Nephron progenitor cell (in vitro differentiated cells): ENCODE measurements at regions not wholly inside any gene's neighbourhood (a gene's known extent, or its start where the extent isn't known, plus 50 kb on each side); places are given as distances from the start of the nearest gene placed in this dataset.

Experiments used
- DNase-seq: peaks from one replicate; pipeline ENCODE4 v3.0.0; 2021
- H3K27ac Mint-ChIP-seq: 2 replicates; pipeline ENCODE4 v1.8.0; 2021; ENCODE audit warnings: mild to moderate bottlenecking, moderate library complexity, mixed read lengths
- H3K27me3 Mint-ChIP-seq: 2 replicates; pipeline ENCODE4 v1.8.0; 2021; ENCODE audit warnings: mild to moderate bottlenecking, low read depth, mixed read lengths; ENCODE audit not compliant: poor library complexity
- H3K36me3 Mint-ChIP-seq: 2 replicates; pipeline ENCODE4 v1.8.0; 2021; ENCODE audit warnings: low read depth, mixed read lengths
- H3K4me1 Mint-ChIP-seq: 2 replicates; pipeline ENCODE4 v1.8.0; 2021; ENCODE audit warnings: mixed read lengths
- H3K4me3 Mint-ChIP-seq: 2 replicates; pipeline ENCODE4 v1.8.0; 2021; ENCODE audit warnings: mild to moderate bottlenecking, moderate library complexity, mixed read lengths
- H3K9me3 Mint-ChIP-seq: 2 replicates; pipeline ENCODE4 v1.8.0; 2021; ENCODE audit warnings: mild to moderate bottlenecking, moderate library complexity, mixed read lengths
- CTCF ChIP-seq: fragments of 200-600 bp; sonication (generic); IDR thresholded peaks from 2 replicates; pipeline ENCODE4 v1.5.0; 2021; ENCODE audit warnings: antibody characterized with exemption

DNA sequence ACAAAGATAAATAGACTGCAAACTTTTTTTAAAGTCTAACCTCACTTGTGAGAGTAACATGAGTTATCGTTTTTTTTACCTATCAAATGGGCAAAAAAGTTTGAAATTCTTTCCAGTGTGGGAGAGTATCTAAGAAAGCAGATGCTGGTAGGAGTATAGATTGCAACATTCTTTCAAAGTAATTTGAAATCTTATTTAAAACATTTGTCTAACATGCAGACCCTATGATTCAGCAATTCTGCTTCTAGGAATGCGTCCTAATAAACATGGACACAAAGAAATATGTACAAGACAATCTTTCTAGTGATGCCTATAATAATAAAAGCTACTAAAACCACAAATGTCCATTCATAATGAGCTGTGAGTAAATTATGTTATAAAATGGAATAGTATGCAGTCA, 110.4 kb upstream of the TMCC3 start:
- no peak overlapping the region for H3K27ac Mint-ChIP-seq
- H3K27me3 Mint-ChIP-seq: no peaks in the 10 kb centered on the region
- H3K9me3 Mint-ChIP-seq: no peaks in the 10 kb centered on the region
- peaks cover 50% of the 10 kb centered on the region for H3K4me1 Mint-ChIP-seq
- DNase-seq: no peak
- no peaks in the 10 kb centered on the region for H3K36me3 Mint-ChIP-seq
- no peak overlapping the region for H3K4me3 Mint-ChIP-seq
- TF ChIP-seq CTCF: no peak

DNA sequence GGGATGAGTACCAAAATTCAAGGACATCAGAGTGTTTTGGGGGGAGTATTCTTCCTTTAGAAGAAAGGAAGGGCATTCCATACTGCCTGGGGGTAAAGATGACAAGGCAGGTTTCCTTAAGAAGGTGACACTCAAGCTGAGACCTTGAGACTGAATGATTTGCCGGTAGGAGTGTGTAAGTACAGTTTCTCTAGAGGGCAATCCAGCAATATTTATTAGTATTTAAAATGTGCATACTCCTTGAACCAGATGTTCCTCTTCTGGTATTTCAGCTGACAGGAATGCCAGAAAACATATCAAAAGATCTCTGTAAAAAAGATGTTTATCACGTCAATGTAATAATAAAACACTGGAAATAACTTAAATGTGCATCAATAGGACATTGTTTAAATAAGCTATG, 106.4 kb upstream of the TMCC3 start:
- no peak for TF ChIP-seq CTCF
- Mint-ChIP-seq H3K4me3 (no peak overlapping the region), H3K27ac (no peak overlapping the region), H3K36me3 (no peaks in the 10 kb centered on the region), H3K9me3 (no peaks in the 10 kb centered on the region), H3K27me3 (no peaks in the 10 kb centered on the region), H3K4me1 (peaks cover 48% of the 10 kb centered on the region)
- DNase-seq: no peak

DNA sequence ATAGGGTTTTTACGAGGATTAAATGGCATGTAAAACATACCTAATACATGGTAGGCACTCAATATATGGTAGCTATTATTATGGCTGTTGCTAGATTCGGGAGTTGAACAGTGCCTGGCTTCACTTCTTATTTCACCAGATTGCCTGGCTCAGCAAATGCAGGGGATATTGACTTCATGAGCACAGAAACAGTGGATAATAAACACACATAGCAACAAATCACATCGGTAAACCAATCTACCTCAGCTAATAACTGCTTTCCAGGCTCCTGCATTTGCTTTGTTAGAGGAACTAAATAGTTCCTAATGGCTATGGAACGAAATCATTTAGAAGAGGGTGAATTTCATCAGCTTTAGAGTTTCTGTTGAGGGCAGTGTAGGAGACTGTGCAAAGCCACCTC, 105.2 kb upstream of the TMCC3 start:
- H3K4me3 Mint-ChIP-seq: no peak overlapping the region
- TF ChIP-seq CTCF: no peak
- H3K4me1 Mint-ChIP-seq: peaks cover 57% of the 10 kb centered on the region
- H3K27me3 Mint-ChIP-seq: no peaks in the 10 kb centered on the region
- DNase-seq: no peak
- no peak overlapping the region for H3K27ac Mint-ChIP-seq
- H3K36me3 Mint-ChIP-seq: no peaks in the 10 kb centered on the region
- no peaks in the 10 kb centered on the region for H3K9me3 Mint-ChIP-seq

DNA sequence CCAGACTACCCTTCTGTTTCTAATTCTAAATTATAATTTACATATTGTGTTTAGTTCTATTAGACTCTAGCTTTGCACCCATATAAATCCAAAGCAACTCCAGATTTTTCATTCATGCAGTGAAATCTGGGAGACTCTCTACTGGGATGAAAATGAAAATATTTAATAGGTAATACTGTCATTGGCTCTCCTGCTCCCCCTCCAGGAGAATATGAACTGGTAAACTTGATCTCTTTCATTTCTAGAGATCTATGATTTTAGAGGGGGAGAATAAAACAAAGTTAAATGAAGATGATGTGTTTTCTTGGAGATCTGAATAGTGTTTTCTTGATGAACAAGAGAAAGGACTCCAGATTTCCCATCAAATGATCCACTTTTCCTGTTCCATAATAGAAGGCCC, 104.3 kb upstream of the TMCC3 start:
- no peaks in the 10 kb centered on the region for H3K36me3 Mint-ChIP-seq
- no peak for TF ChIP-seq CTCF
- peaks cover 60% of the 10 kb centered on the region for H3K4me1 Mint-ChIP-seq
- H3K27me3 Mint-ChIP-seq: no peaks in the 10 kb centered on the region
- no peak overlapping the region for H3K4me3 Mint-ChIP-seq
- DNase-seq: no peak
- no peak overlapping the region for H3K27ac Mint-ChIP-seq
- H3K9me3 Mint-ChIP-seq: no peaks in the 10 kb centered on the region

- Mint-ChIP-seq H3K9me3 (peaks cover 4% of the 10 kb centered on the region), H3K27ac (peak overlapping the region; percentile 57), H3K4me1 (peaks cover 73% of the 10 kb centered on the region), H3K36me3 (no peaks in the 10 kb centered on the region), H3K27me3 (no peaks in the 10 kb centered on the region), H3K4me3 (no peak overlapping the region)
- no peak for TF ChIP-seq CTCF
- DNase-seq: no peak
Observed at GRCh38 chr12:94753036-94753679, 102.8 kb upstream of the TMCC3 start.

DNA sequence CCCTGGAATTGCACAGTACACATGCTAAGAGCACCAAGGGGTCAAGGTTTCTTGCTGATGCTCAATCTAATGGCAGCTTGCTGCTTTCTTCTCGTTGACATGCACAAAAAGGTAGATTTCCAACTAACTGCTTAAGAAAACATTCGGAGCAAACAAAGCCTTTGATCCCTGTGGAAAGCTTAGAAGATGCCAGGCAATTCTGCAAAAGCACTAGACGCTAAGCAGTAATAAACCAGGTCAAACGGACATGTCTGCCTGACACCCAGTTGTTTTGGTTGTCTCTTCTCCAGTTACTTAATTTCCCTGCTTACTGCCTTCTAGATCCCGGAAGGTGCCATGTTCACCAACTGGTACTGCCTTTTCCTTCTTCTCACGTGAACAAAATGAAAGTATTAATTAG, 100.5 kb upstream of the TMCC3 start:
- H3K36me3 Mint-ChIP-seq: peaks cover 8% of the 10 kb centered on the region
- H3K27ac Mint-ChIP-seq: peak overlapping the region; percentile 94
- peaks cover 12% of the 10 kb centered on the region for H3K9me3 Mint-ChIP-seq
- H3K4me3 Mint-ChIP-seq: peak overlapping the region; percentile 47
- peak; percentile 19 for DNase-seq
- no peaks in the 10 kb centered on the region for H3K27me3 Mint-ChIP-seq
- peaks cover 79% of the 10 kb centered on the region for H3K4me1 Mint-ChIP-seq
- no peak for TF ChIP-seq CTCF
